B cell (primary cell): ENCODE measurements at regions not wholly inside any gene's neighbourhood (a gene's known extent, or its start where the extent isn't known, plus 50 kb on each side); places are given as distances from the start of the nearest gene placed in this dataset.

Experiments
- ATAC-seq: fragments of 200-7000 bp; cut with Tn5 transposase; one replicate; pipeline ENCODE4 v1.10.0; 2021; ENCODE audit warnings: low read depth, mild to moderate bottlenecking, moderate number of reproducible peaks, moderate library complexity
- CTCF ChIA-PET: fragments of 350-600 bp; sonication (Branson Sonifier 250); formaldehyde crosslinking; loops from one replicate; lab custom pipeline; 2021; ENCODE audit warnings: antibody characterized with exemption, inconsistent platforms; lab: Charles Lee
- POLR2A ChIA-PET: fragments of 350-600 bp; sonication (Branson Sonifier 250); formaldehyde crosslinking; loops from one replicate; lab custom pipeline; 2021; ENCODE audit warnings: antibody characterized with exemption; lab: Charles Lee
- DNase-seq: peaks from one replicate; pipeline ENCODE4 v3.0.0; 2013
- H2AFZ ChIP-seq: 2 replicates; pipeline ENCODE4 v1.6.1; 2012; ENCODE audit warnings: mild to moderate bottlenecking, low read depth, low read length; ENCODE audit not compliant: insufficient read depth, poor library complexity, severe bottlenecking
- H3K27ac ChIP-seq, 2 donors: 1 replicate in 1 of 2; 2 replicates in 1 of 2; pipeline ENCODE4 v1.5.1; 2012 to 2013; ENCODE audit warnings: low read length in 2 of 2, mild to moderate bottlenecking in 2 of 2, moderate library complexity in 1 of 2
- H3K27me3 ChIP-seq, 4 experiments: fragments of 200-600 bp in 1 of 4; sonication (generic) in 1 of 4; replicated peaks in 1 of 4; 1 replicate in 2 of 4; 2 replicates in 2 of 4; pipeline versions ENCODE4 v1.6.1 to v1.7.0; 2013 to 2016; ENCODE audit warnings: low read length in 3 of 4, mild to moderate bottlenecking in 2 of 4, mixed read lengths in 1 of 4, moderate library complexity in 1 of 4; ENCODE audit not compliant: insufficient read depth in 4 of 4, control insufficient read depth in 3 of 4; ENCODE audit errors: control extremely low read depth in 1 of 4
- H3K36me3 ChIP-seq, 2 experiments: replicated peaks in 1 of 2; 1 replicate in 1 of 2; 2 replicates in 1 of 2; pipeline versions ENCODE4 v1.6.1 to v1.7.1; 2013; ENCODE audit warnings: low read length in 1 of 2; ENCODE audit not compliant: insufficient read depth in 2 of 2, control insufficient read depth in 1 of 2; ENCODE audit errors: control extremely low read depth in 1 of 2, extremely low read depth in 1 of 2
- H3K4me1 ChIP-seq, 2 donors: fragments of 200-600 bp in 1 of 2; sonication (generic) in 1 of 2; 1 replicate in 1 of 2; 2 replicates in 1 of 2; pipeline versions ENCODE4 v1.5.1 to v1.6.1; 2013 to 2017; ENCODE audit warnings: low read length in 2 of 2; ENCODE audit not compliant: control insufficient read depth in 2 of 2, insufficient read depth in 2 of 2
- H3K4me2 ChIP-seq: replicated peaks from 2 replicates; pipeline ENCODE3; 2012; ENCODE audit warnings: mild to moderate bottlenecking, low read depth, low read length; ENCODE audit not compliant: poor library complexity, severe bottlenecking
- H3K4me3 ChIP-seq, 5 experiments: fragments of 200-600 bp in 1 of 5; sonication (generic) in 1 of 5; 1 replicate in 3 of 5; 2 replicates in 2 of 5; pipeline versions ENCODE4 v1.5.1 to v1.7.0; 2011 to 2016; ENCODE audit warnings: low read length in 4 of 5, mild to moderate bottlenecking in 4 of 5, low read depth in 2 of 5, control low read depth in 1 of 5, moderate library complexity in 1 of 5; ENCODE audit not compliant: insufficient read depth in 1 of 5; ENCODE audit errors: control extremely low read depth in 1 of 5, extremely low read depth in 1 of 5
- H3K79me2 ChIP-seq: fragments of 200-600 bp; sonication (generic); one replicate; pipeline ENCODE4 v1.6.0; 2016; ENCODE audit warnings: low read length; ENCODE audit not compliant: control insufficient read depth, insufficient read depth
- H3K9ac ChIP-seq: fragments of 200-600 bp; sonication (generic); 2 replicates; pipeline ENCODE4 v1.6.1; 2017; ENCODE audit warnings: mild to moderate bottlenecking, low read length, moderate library complexity
- H3K9me3 ChIP-seq, 3 donors: one replicate each; pipeline versions ENCODE4 v1.6.1 to v1.7.1; 2013; ENCODE audit warnings: low read length in 2 of 3; ENCODE audit not compliant: control insufficient read depth in 2 of 3, insufficient read depth in 1 of 3; ENCODE audit errors: control extremely low read depth in 1 of 3
- H4K20me1 ChIP-seq: 2 replicates; pipeline ENCODE4 v1.6.0; 2012; ENCODE audit warnings: mild to moderate bottlenecking, low read length; ENCODE audit not compliant: insufficient read depth, control insufficient read depth, poor library complexity, severe bottlenecking
- H3K27ac Mint-ChIP-seq: one replicate; pipeline ENCODE4 v1.8.0; 2021; ENCODE audit warnings: mixed read lengths
- H3K27me3 Mint-ChIP-seq: one replicate; pipeline ENCODE4 v1.8.0; 2021; ENCODE audit warnings: mixed read lengths
- H3K4me1 Mint-ChIP-seq: one replicate; pipeline ENCODE4 v1.8.0; 2021; ENCODE audit warnings: mixed read lengths
- H3K4me3 Mint-ChIP-seq: one replicate; pipeline ENCODE4 v1.8.0; 2021; ENCODE audit warnings: mixed read lengths
- H3K9me3 Mint-ChIP-seq: one replicate; pipeline ENCODE4 v1.8.0; 2022; ENCODE audit warnings: mixed read lengths; ENCODE audit not compliant: insufficient read depth
- EZH2 ChIP-seq: IDR thresholded peaks from 2 replicates; pipeline ENCODE4 v1.6.1; 2012; ENCODE audit warnings: borderline replicate concordance, low read depth, mild to moderate bottlenecking, moderate library complexity, low read length; ENCODE audit not compliant: insufficient read depth, poor library complexity, severe bottlenecking
- WGBS: methylation state at CpG from one replicate; pipeline ENCODE4 v1.1.5; 2013; ENCODE audit warnings: missing lambda C conversion rate; ENCODE audit not compliant: insufficient coverage; 5-methylcytosine and 5-hydroxymethylcytosine counted together
- intact Hi-C: fragments of 100-400 bp; cut with micrococcal nuclease; formaldehyde crosslinking; loops from one replicate; pipeline ENCODE4 v1.10.0; 2022
- TF ChIP-seq, protein P1 (sequence below): fragments of 200-600 bp; IDR thresholded peaks from one replicate; pipeline ENCODE4 v1.8.0; 2022; ENCODE audit warnings: antibody characterized with exemption, mild to moderate bottlenecking

DNA sequence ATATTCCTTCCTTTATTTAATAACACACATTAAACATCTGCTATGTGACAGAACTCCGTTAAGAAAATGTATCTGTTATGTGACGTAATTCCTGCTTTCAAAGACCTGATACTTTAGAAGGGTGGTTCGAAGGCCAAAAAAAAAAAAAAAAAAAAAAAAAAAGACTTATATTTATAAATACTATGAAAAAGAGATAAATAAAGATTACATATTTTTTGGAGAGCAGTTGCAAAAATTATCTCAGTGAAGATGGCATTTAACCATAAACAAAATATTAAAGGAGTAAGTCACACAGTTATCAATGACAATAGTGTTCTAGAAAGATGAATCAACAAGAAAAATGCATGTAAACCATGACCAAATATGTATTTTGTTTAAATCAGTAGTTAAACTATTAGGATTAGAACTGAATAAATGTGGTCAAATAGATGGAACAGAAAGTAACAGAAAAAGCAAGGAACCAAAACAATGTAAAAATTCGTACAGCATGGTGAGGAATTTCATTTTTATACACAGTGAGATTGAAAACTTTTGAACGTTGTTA is 612.3 kb upstream of the SLITRK5 start:
- Histone ChIP-seq H3K79me2 (no peaks in the 10 kb centered on the region), H3K27ac (no peak overlapping the region), H3K9me3 (peaks cover 0 to 2% (median 0%) of the 10 kb centered on the region in 3 donors), H3K27me3 (no peaks in the 10 kb centered on the region), H3K36me3 (no peaks in the 10 kb centered on the region), H3K4me2 (no peak overlapping the region), H3K9ac (no peak overlapping the region), H4K20me1 (no peaks in the 10 kb centered on the region), H2AFZ (no peak overlapping the region), H3K4me1 (no peaks in the 10 kb centered on the region), H3K4me3 (no peak overlapping the region)
- Mint-ChIP-seq H3K4me3 (no peak overlapping the region), H3K27me3 (no peaks in the 10 kb centered on the region), H3K27ac (no peak overlapping the region), H3K4me1 (no peaks in the 10 kb centered on the region), H3K9me3 (no peaks in the 10 kb centered on the region)
- POLR2A ChIA-PET = no interaction called here
- no peak for ATAC-seq
- CTCF ChIA-PET = no interaction called here
- WGBS = 50% methylated on average over 2 of the region's 5 CpGs
- intact Hi-C loops = no loop called here
- DNase-seq = no peak
- no peak for TF ChIP-seq EZH2
- TF ChIP-seq, protein P1, sequence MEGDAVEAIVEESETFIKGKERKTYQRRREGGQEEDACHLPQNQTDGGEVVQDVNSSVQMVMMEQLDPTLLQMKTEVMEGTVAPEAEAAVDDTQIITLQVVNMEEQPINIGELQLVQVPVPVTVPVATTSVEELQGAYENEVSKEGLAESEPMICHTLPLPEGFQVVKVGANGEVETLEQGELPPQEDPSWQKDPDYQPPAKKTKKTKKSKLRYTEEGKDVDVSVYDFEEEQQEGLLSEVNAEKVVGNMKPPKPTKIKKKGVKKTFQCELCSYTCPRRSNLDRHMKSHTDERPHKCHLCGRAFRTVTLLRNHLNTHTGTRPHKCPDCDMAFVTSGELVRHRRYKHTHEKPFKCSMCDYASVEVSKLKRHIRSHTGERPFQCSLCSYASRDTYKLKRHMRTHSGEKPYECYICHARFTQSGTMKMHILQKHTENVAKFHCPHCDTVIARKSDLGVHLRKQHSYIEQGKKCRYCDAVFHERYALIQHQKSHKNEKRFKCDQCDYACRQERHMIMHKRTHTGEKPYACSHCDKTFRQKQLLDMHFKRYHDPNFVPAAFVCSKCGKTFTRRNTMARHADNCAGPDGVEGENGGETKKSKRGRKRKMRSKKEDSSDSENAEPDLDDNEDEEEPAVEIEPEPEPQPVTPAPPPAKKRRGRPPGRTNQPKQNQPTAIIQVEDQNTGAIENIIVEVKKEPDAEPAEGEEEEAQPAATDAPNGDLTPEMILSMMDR = no peak

DNA sequence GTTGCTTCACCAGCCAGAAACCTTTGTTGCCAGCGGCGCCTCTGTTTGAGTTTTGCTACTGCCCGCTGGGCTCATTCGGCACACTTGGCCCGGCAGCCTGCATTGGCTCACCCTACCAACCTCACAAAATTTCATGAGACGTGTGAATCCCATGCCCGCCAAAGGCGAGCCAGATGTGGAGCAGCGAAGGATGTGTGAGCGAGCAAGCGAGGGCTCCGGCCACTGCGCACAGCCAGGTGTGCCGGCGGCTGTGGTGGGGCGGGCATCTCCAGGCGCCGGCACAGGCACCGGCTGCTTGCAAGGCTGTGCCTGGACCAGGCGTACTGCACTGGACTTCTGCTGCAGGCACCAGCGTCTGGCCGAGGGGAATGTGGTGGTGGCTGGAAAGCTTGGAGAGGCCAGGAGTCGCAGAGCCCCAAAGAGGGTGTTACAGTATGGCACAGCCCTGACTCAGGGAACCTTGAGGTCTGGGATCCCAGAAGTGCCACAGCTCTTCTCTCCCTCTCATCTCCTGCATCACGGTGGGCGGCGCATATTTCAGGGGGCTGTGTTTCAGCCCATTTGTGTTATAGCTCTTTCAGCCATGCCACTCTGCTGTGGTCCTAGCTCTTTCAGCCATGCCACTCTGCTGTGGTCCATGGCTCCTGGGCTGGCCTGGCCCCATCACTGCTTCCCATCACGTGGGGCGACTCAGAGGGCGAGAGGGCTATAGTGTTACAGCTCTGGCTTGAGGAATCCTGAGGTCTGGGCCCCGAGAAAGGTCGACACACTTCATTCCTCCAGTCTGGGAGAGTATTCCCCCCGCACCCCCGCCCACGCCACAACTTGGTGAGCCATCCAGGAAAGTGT is 592.0 kb upstream of the SLITRK5 start:
- Histone ChIP-seq H3K27ac (no peak overlapping the region), H3K9ac (no peak overlapping the region), H3K4me3 (no peak overlapping the region), H2AFZ (no peak overlapping the region), H3K9me3 (peaks cover 0 to 20% (median under 1%) of the 10 kb centered on the region in 3 donors), H4K20me1 (no peaks in the 10 kb centered on the region), H3K36me3 (no peaks in the 10 kb centered on the region), H3K27me3 (no peaks in the 10 kb centered on the region), H3K4me2 (no peak overlapping the region), H3K4me1 (no peaks in the 10 kb centered on the region), H3K79me2 (no peaks in the 10 kb centered on the region)
- Mint-ChIP-seq H3K4me3 (no peak overlapping the region), H3K4me1 (no peaks in the 10 kb centered on the region), H3K27ac (no peak overlapping the region), H3K27me3 (no peaks in the 10 kb centered on the region), H3K9me3 (peaks cover 5% of the 10 kb centered on the region)
- ChIA-PET CTCF (no interaction called here), POLR2A (no interaction called here)
- intact Hi-C loops = no loop called here
- 94% methylated on average over 34 of the region's 34 CpGs for WGBS
- ATAC-seq (no peak), DNase-seq (peak; percentile 3)
- TF ChIP-seq, protein P1 = no peak
- no peak for TF ChIP-seq EZH2
